A673 (cell line): ENCODE measurements at regions not wholly inside any gene's neighbourhood (a gene's known extent, or its start where the extent isn't known, plus 50 kb on each side); places are given as distances from the start of the nearest gene placed in this dataset.

Experiments
- BruUV-seq: library from RNA; stranded (reverse); fragments of 400-500 nt; replicated peaks from 2 replicates; lab custom pipeline; 2021; lab: Mats Ljungman, UMichigan
- CTCF ChIA-PET: fragments of 300-600 bp; sonication (Branson Sonifier 250); formaldehyde crosslinking; loops from one replicate; lab custom pipeline; 2022; ENCODE audit warnings: antibody characterized with exemption; lab: Charles Lee
- POLR2A ChIA-PET: fragments of 300-600 bp; sonication (Branson Sonifier 250); formaldehyde crosslinking; loops from one replicate; lab custom pipeline; 2022; ENCODE audit warnings: antibody characterized with exemption; ENCODE audit not compliant: low non-redundant PET; lab: Charles Lee
- DNase-seq: peaks from one replicate; pipeline ENCODE4 v3.0.0-alpha.2; 2015; ENCODE audit warnings: low spot score
- H3K27ac ChIP-seq: fragments of 200-600 bp; sonication (generic); 2 replicates; pipeline ENCODE4 v1.5.1; 2016; ENCODE audit warnings: mixed run types, low read depth, mild to moderate bottlenecking, mixed read lengths, antibody characterized with exemption, low read length; ENCODE audit not compliant: poor library complexity, severe bottlenecking
- H3K27me3 ChIP-seq: fragments of 200-600 bp; sonication (generic); replicated peaks from 2 replicates; pipeline ENCODE4 v1.6.1; 2017; ENCODE audit warnings: mixed run types, low read depth, mild to moderate bottlenecking, mixed read lengths, antibody characterized with exemption, low read length; ENCODE audit not compliant: insufficient read depth, poor library complexity
- H3K36me3 ChIP-seq: fragments of 200-600 bp; sonication (generic); 2 replicates; pipeline ENCODE4 v1.6.1; 2016; ENCODE audit warnings: mixed run types, mild to moderate bottlenecking, mixed read lengths, antibody characterized with exemption, low read length; ENCODE audit not compliant: insufficient read depth, poor library complexity, severe bottlenecking
- H3K4me1 ChIP-seq: fragments of 200-600 bp; sonication (generic); 2 replicates; pipeline ENCODE4 v1.6.1; 2017; ENCODE audit warnings: mixed run types, mild to moderate bottlenecking, mixed read lengths, antibody characterized with exemption, low read length; ENCODE audit not compliant: insufficient read depth, poor library complexity, severe bottlenecking
- H3K4me3 ChIP-seq: fragments of 200-600 bp; sonication (generic); 2 replicates; pipeline ENCODE4 v1.5.1; 2016; ENCODE audit warnings: low read depth, mixed run types, mild to moderate bottlenecking, mixed read lengths, low read length; ENCODE audit not compliant: poor library complexity, severe bottlenecking
- H3K9me3 ChIP-seq: fragments of 200-600 bp; sonication (generic); 2 replicates; pipeline ENCODE4 v1.6.1; 2016; ENCODE audit warnings: mixed run types, low read depth, mild to moderate bottlenecking, mixed read lengths, antibody characterized with exemption, low read length; ENCODE audit not compliant: poor library complexity, severe bottlenecking
- CTCF ChIP-seq: fragments of 300-800, 200-600 bp; sonication (generic); conservative IDR thresholded peaks from 2 replicates; pipeline ENCODE4 v1.5.1; 2017; ENCODE audit warnings: low read depth, mild to moderate bottlenecking, antibody characterized with exemption, low read length, moderate library complexity, mixed read lengths
- EZH2 ChIP-seq: fragments of 200-600 bp; sonication (generic); IDR thresholded peaks from 2 replicates; pipeline ENCODE4 v1.6.1; 2017; ENCODE audit warnings: borderline replicate concordance, low read depth, mild to moderate bottlenecking, mixed read lengths, antibody characterized with exemption, low read length; ENCODE audit not compliant: poor library complexity, severe bottlenecking
- intact Hi-C: fragments of 100-400 bp; cut with micrococcal nuclease; formaldehyde crosslinking; loops from one replicate; pipeline ENCODE4 v1.10.0; 2022; ENCODE audit not compliant: unreplicated experiment

- ChIA-PET CTCF (no interaction called here), POLR2A (no interaction called here)
- no TSS peak for BruUV-seq
These were observed 136.3 kb upstream of the TECRL start for GRCh38 chr4:64545593-64545992.

GRCh38 chr4:64539234-64539849, 130.1 kb upstream of the TECRL start:
- intact Hi-C loops = loop anchor here (1.0 to 10.0 kb wide), 3 partner anchors 225 to 1015 kb away; no protein-coding TSS in a partner anchor
- Histone ChIP-seq H3K27ac (no peak overlapping the region), H3K4me3 (no peak overlapping the region), H3K36me3 (no peaks in the 10 kb centered on the region), H3K4me1 (no peaks in the 10 kb centered on the region), H3K27me3 (no peaks in the 10 kb centered on the region), H3K9me3 (no peaks in the 10 kb centered on the region)
- ChIA-PET CTCF (interaction anchor here (1.1 kb wide), 1 partner anchor 381 kb away, joined by 4 read pairs; no protein-coding TSS in a partner anchor), POLR2A (no interaction called here)
- TF ChIP-seq CTCF (peak; percentile 62), EZH2 (no peak)
- BruUV-seq = no TSS peak
- peak; percentile 43 for DNase-seq

More at GRCh38 chr4:64545593-64545992, 136.3 kb upstream of the TECRL start:
- no peaks in the 10 kb centered on the region for H3K36me3 ChIP-seq
- no peaks in the 10 kb centered on the region for H3K4me1 ChIP-seq
- intact Hi-C loops = no loop called here
- DNase-seq = no peak
- TF ChIP-seq EZH2 (no peak), CTCF (no peak)
- H3K27me3 ChIP-seq = no peaks in the 10 kb centered on the region
- no peak overlapping the region for H3K4me3 ChIP-seq
- H3K9me3 ChIP-seq = no peaks in the 10 kb centered on the region
- no peak overlapping the region for H3K27ac ChIP-seq

- H3K4me1 ChIP-seq = no peaks in the 10 kb centered on the region
- peak; percentile 4 for DNase-seq
- TF ChIP-seq EZH2 (no peak), CTCF (peak; percentile 31)
- H3K27me3 ChIP-seq = no peaks in the 10 kb centered on the region
- H3K4me3 ChIP-seq = no peak overlapping the region
- no peak overlapping the region for H3K27ac ChIP-seq
- no peaks in the 10 kb centered on the region for H3K9me3 ChIP-seq
- H3K36me3 ChIP-seq = no peaks in the 10 kb centered on the region
- ChIA-PET CTCF (no interaction called here), POLR2A (no interaction called here)
- intact Hi-C loops = loop anchor here (5.0 to 10.0 kb wide), 2 partner anchors 376 to 1013 kb away; no protein-coding TSS in a partner anchor
- no TSS peak for BruUV-seq
These were observed 129.0 kb upstream of the TECRL start for GRCh38 chr4:64538219-64538618.
